ENCODE measurements at regions not wholly inside any gene's neighbourhood (a gene's known extent, or its start where the extent isn't known, plus 50 kb on each side); places are given as distances from the start of the nearest gene placed in this dataset.

- TF ChIP-seq JUND (IDR thresholded peaks at IDR 0.05; ENCODE audit: borderline replicate concordance, low read depth, low read length) (no peak), JUND (tag; IDR thresholded peaks at IDR 0.05; ENCODE audit: borderline replicate concordance, low read depth, low read length) (no peak), CEBPZ (IDR thresholded peaks at IDR 0.05; ENCODE audit: borderline replicate concordance, low read depth, low read length) (no peak), EP300 (IDR thresholded peaks at IDR 0.05; ENCODE audit: low read length) (no peak), CREM (IDR thresholded peaks at IDR 0.05; ENCODE audit: low read depth) (no peak), ZZZ3 (IDR thresholded peaks at IDR 0.05) (no peak)
These were observed 416.6 kb upstream of the NECTIN3 start for GRCh38 chr3:110654843-110655502.

Measured in K562 (cell line).